ENCODE measurements at regions not wholly inside any gene's neighbourhood (a gene's known extent, or its start where the extent isn't known, plus 50 kb on each side); places are given as distances from the start of the nearest gene placed in this dataset.

- Histone ChIP-seq H3K4me1 (peaks cover 0 to 5% (median 0%) of the 10 kb centered on the region in 4 donors), H3K27me3 (no peaks in the 10 kb centered on the region), H3K36me3 (no peaks in the 10 kb centered on the region), H3K9me3 (no peaks in the 10 kb centered on the region), H3K4me3 (no peak overlapping the region), H3K27ac (no peak overlapping the region)
- in situ Hi-C loops (cut with MboI; ENCODE audit: low pct_ligation_motif_present in 1 of 4, low pct_unique_long_range_greater_than_20kb in 1 of 4, low sequenced_read_pairs in 3 of 4) (no loop called here), intact Hi-C loops (cut with DNase I; ENCODE audit: low total_unique reads) (no loop called here)
- no peak for DNase-seq
- WGBS, 2 donors (ENCODE audit: low coverage in 1 of 2) = 51 to 53% methylated on average over 2 of the region's 2 CpGs
- TF ChIP-seq POLR2AphosphoS5 (IDR thresholded peaks at IDR 0.05) (no peak), CTCF (IDR thresholded peaks at IDR 0.05) (no peak), EP300 (IDR thresholded peaks at IDR 0.05; ENCODE audit: low read depth) (no peak), POLR2A (IDR thresholded peaks at IDR 0.05) (no peak)
Measured at GRCh38 chr5:82656341-82656761, 378.2 kb upstream of the RPS23 start.

GRCh38 chr5:82655078-82655477 is 376.9 kb upstream of the RPS23 start:
- no peaks in the 10 kb centered on the region for H3K9me3 ChIP-seq
- no peak for TF ChIP-seq POLR2AphosphoS5 (IDR thresholded peaks at IDR 0.05)
- TF ChIP-seq POLR2A (IDR thresholded peaks at IDR 0.05) = no peak
- TF ChIP-seq CTCF (IDR thresholded peaks at IDR 0.05) = no peak
- TF ChIP-seq EP300 (IDR thresholded peaks at IDR 0.05; ENCODE audit: low read depth) = no peak
- DNase-seq = no peak
- intact Hi-C loops (cut with DNase I; ENCODE audit: low total_unique reads) (no loop called here), in situ Hi-C loops (cut with MboI; ENCODE audit: low pct_ligation_motif_present in 1 of 4, low pct_unique_long_range_greater_than_20kb in 1 of 4, low sequenced_read_pairs in 3 of 4) (no loop called here)
- H3K4me3 ChIP-seq = no peak overlapping the region
- no peaks in the 10 kb centered on the region for H3K27me3 ChIP-seq
- WGBS, 2 donors (ENCODE audit: low coverage in 1 of 2) = 81 to 90% methylated on average over 2 to 7 of the region's 7 CpGs
- H3K27ac ChIP-seq = no peak overlapping the region
- H3K36me3 ChIP-seq = no peaks in the 10 kb centered on the region
- peaks cover 0 to 5% (median 0%) of the 10 kb centered on the region in 4 donors for H3K4me1 ChIP-seq

GRCh38 chr5:82649943-82650342 is 371.8 kb upstream of the RPS23 start:
- in situ Hi-C loops (cut with MboI; ENCODE audit: low pct_ligation_motif_present in 1 of 4, low pct_unique_long_range_greater_than_20kb in 1 of 4, low sequenced_read_pairs in 3 of 4) (loop anchor here (10.0 to 25.0 kb wide), 3 partner anchors 787 to 915 kb away; no protein-coding TSS in a partner anchor), intact Hi-C loops (cut with DNase I; ENCODE audit: low total_unique reads) (no loop called here)
- Histone ChIP-seq H3K27ac (no peak overlapping the region), H3K4me1 (no peaks in the 10 kb centered on the region), H3K36me3 (no peaks in the 10 kb centered on the region), H3K9me3 (no peaks in the 10 kb centered on the region), H3K4me3 (no peak overlapping the region), H3K27me3 (no peaks in the 10 kb centered on the region)
- TF ChIP-seq POLR2A (IDR thresholded peaks at IDR 0.05) = no peak
- TF ChIP-seq POLR2AphosphoS5 (IDR thresholded peaks at IDR 0.05) = no peak
- no peak for TF ChIP-seq CTCF (IDR thresholded peaks at IDR 0.05)
- TF ChIP-seq EP300 (IDR thresholded peaks at IDR 0.05; ENCODE audit: low read depth) = no peak
- 73 to 75% methylated on average over 3 of the region's 3 CpGs for WGBS, 2 donors (ENCODE audit: low coverage in 1 of 2)
- no peak for DNase-seq

DNA sequence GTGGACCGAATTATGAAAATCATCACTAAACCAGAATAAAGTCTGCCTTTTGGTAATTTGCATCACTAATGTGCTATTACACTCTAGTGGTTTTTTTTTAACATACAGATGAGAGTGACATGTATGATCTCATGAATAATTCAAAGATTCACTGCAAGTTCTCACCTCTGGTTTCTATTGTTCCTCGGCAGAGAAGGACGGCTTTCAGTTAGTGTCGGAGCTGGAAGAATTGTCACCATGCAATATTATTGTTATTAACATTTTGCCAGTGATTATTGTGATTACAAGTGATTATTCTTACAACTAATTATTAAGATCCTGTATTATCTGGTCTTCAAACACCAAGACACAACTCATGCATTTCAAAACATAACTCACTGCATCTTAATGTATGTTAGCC is 366.6 kb upstream of the RPS23 start:
- intact Hi-C loops (cut with DNase I; ENCODE audit: low total_unique reads) (no loop called here), in situ Hi-C loops (cut with MboI; ENCODE audit: low pct_ligation_motif_present in 1 of 4, low pct_unique_long_range_greater_than_20kb in 1 of 4, low sequenced_read_pairs in 3 of 4) (loop anchor here (10.0 to 25.0 kb wide), 3 partner anchors 793 to 920 kb away; no protein-coding TSS in a partner anchor)
- Histone ChIP-seq H3K27me3 (no peaks in the 10 kb centered on the region), H3K36me3 (no peaks in the 10 kb centered on the region), H3K4me1 (peaks cover under 1 to 10% (median 3%) of the 10 kb centered on the region in 4 donors), H3K27ac (no peak overlapping the region), H3K9me3 (no peaks in the 10 kb centered on the region), H3K4me3 (no peak overlapping the region)
- 80 to 90% methylated on average over 4 of the region's 4 CpGs for WGBS, 2 donors (ENCODE audit: low coverage in 1 of 2)
- no peak for DNase-seq
- no peak for TF ChIP-seq EP300 (IDR thresholded peaks at IDR 0.05; ENCODE audit: low read depth)
- no peak for TF ChIP-seq CTCF (IDR thresholded peaks at IDR 0.05)
- TF ChIP-seq POLR2A (IDR thresholded peaks at IDR 0.05) = no peak
- no peak for TF ChIP-seq POLR2AphosphoS5 (IDR thresholded peaks at IDR 0.05)

Measured in transverse colon (tissue), 4 donors.